ENCODE measurements at regions not wholly inside any gene's neighbourhood (a gene's known extent, or its start where the extent isn't known, plus 50 kb on each side); places are given as distances from the start of the nearest gene placed in this dataset.
"Not testable (repeated sequence)": the region's sequence is repeated elsewhere in the genome, so short reads cannot be mapped to it uniquely, and the experiment has no call there.

DNA sequence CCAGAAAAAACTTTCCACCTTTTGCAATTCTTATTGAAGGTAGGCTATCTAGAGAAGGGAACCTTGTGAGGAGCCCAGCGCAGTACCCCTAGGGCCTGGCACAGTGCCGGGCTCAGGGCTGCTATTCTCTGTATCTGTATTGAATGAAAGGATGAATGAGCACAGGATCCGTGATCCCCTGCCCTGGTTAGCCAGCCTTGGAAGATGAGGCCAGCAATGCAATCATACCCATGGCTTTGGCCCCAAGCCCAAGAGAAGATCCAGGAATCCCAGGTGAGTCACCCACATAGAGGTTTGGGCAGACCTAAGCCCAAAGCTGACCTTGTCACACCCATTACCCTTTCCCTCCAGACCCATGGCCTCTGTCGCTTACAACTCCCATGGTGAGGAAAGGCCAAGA lies 92.5 kb upstream of the CD82 start:
- DNase-seq (ENCODE audit: extremely low spot score, unreplicated experiment): no peak
- Mint-ChIP-seq H3K4me1 (ENCODE audit: unreplicated experiment) (peaks cover 6% of the 10 kb centered on the region), H3K36me3 (no peaks in the 10 kb centered on the region), H3K4me3 (no peak overlapping the region), H3K27me3 (peaks cover 39% of the 10 kb centered on the region), H3K9me3 (peaks cover 11% of the 10 kb centered on the region), H3K27ac (no peak overlapping the region)
- no peak for TF ChIP-seq CTCF (conservative IDR thresholded peaks at IDR 0.05)

- DNase-seq (ENCODE audit: extremely low spot score, unreplicated experiment): no peak
- Mint-ChIP-seq H3K27ac (no peak overlapping the region), H3K36me3 (no peaks in the 10 kb centered on the region), H3K9me3 (peaks cover 11% of the 10 kb centered on the region), H3K27me3 (peaks cover 35% of the 10 kb centered on the region), H3K4me1 (ENCODE audit: unreplicated experiment) (peaks cover 5% of the 10 kb centered on the region), H3K4me3 (no peak overlapping the region)
- no peak for TF ChIP-seq CTCF (conservative IDR thresholded peaks at IDR 0.05)
Measured at GRCh38 chr11:44474702-44475101, 90.8 kb upstream of the CD82 start.

GRCh38 chr11:44475114-44475686 lies 90.3 kb upstream of the CD82 start:
- peaks cover 30% of the 10 kb centered on the region for H3K27me3 Mint-ChIP-seq
- no peak overlapping the region for H3K4me3 Mint-ChIP-seq
- DNase-seq (ENCODE audit: extremely low spot score, unreplicated experiment): no peak
- peaks cover under 1% of the 10 kb centered on the region for H3K4me1 Mint-ChIP-seq (ENCODE audit: unreplicated experiment)
- TF ChIP-seq CTCF (conservative IDR thresholded peaks at IDR 0.05): no peak
- H3K27ac Mint-ChIP-seq: no peak overlapping the region
- H3K36me3 Mint-ChIP-seq: no peaks in the 10 kb centered on the region
- H3K9me3 Mint-ChIP-seq: peaks cover 11% of the 10 kb centered on the region

GRCh38 chr11:44482338-44482737 lies 83.1 kb upstream of the CD82 start:
- not testable (repeated sequence) for H3K27me3 Mint-ChIP-seq; H3K27ac Mint-ChIP-seq; H3K4me3 Mint-ChIP-seq; DNase-seq (ENCODE audit: extremely low spot score, unreplicated experiment); H3K4me1 Mint-ChIP-seq (ENCODE audit: unreplicated experiment); H3K36me3 Mint-ChIP-seq
- H3K9me3 Mint-ChIP-seq: peaks cover 11% of the 10 kb centered on the region

- Mint-ChIP-seq H3K9me3 (peaks cover 8% of the 10 kb centered on the region), H3K36me3 (peaks cover 3% of the 10 kb centered on the region), H3K27ac (no peak overlapping the region), H3K4me1 (ENCODE audit: unreplicated experiment) (no peaks in the 10 kb centered on the region), H3K4me3 (no peak overlapping the region), H3K27me3 (no peaks in the 10 kb centered on the region)
- TF ChIP-seq CTCF (conservative IDR thresholded peaks at IDR 0.05): peak; percentile 60
- no peak for DNase-seq (ENCODE audit: extremely low spot score, unreplicated experiment)
Measured at GRCh38 chr11:44483919-44484610, 81.4 kb upstream of the CD82 start.

DNA sequence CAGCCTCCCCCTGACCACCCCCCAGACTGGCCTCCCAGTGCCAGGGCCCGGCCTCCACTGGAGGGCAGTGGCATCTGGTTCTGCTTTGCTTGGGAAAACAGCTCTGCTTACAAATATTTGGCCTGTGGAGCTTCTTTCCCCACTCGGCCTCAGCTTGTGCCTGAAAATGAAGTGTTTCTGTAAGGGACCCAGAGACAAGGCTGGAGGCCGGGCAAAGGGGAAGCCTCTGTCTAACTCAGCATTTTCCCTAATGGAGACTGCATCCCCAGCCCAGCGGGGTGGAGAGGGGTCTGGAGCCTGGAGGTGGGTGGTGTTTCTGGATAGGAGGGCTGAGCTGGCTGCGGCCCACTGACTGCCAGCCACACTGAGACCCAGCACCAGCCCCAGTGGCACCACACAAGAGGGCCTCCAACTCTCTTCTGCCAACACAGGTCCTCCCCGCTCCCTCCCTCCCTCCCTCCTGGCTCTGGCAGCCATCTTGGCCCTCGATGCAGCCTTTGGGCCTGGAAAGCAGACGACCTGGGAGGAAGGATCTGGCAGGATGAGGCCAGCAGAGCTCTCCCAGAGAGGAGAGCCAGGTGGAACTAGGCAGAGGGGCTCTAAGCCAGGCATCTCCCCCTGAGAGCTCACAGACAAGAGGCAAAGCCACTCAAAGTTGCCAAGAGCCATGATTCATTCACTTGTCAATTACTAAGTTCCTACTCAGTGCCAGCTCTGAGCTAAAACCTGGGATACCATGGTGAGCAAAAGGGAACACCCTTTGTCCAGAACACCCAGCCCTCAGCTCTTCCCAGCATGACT lies 77.1 kb upstream of the CD82 start:
- Mint-ChIP-seq H3K36me3 (peaks cover 3% of the 10 kb centered on the region), H3K9me3 (peaks cover 8% of the 10 kb centered on the region), H3K27me3 (no peaks in the 10 kb centered on the region), H3K4me3 (no peak overlapping the region), H3K27ac (no peak overlapping the region), H3K4me1 (ENCODE audit: unreplicated experiment) (no peaks in the 10 kb centered on the region)
- DNase-seq (ENCODE audit: extremely low spot score, unreplicated experiment): no peak
- no peak for TF ChIP-seq CTCF (conservative IDR thresholded peaks at IDR 0.05)

Data from type B pancreatic cell (in vitro differentiated cells).